NCI-H774 (cell line): ENCODE measurements at regions not wholly inside any gene's neighbourhood (a gene's known extent, or its start where the extent isn't known, plus 50 kb on each side); places are given as distances from the start of the nearest gene placed in this dataset.

Experiments used
- DNase-seq: peaks from one replicate; lab custom pipeline; 2025; lab: John Stamatoyannopoulos, UW

GRCh38 chr2:65686928-65687521, 254.6 kb upstream of the SPRED2 start:
- DNase-seq = peak; percentile 3

GRCh38 chr2:65681503-65681902, 249.1 kb upstream of the SPRED2 start:
- DNase-seq = no peak

GRCh38 chr2:65678779-65679391, 246.5 kb upstream of the SPRED2 start:
- DNase-seq = no peak

- DNase-seq = no peak
These were observed 243.0 kb upstream of the SPRED2 start for GRCh38 chr2:65675350-65675749.

- no peak for DNase-seq
These were observed 239.4 kb upstream of the SPRED2 start for GRCh38 chr2:65671670-65672242.

GRCh38 chr2:65669574-65669973, 237.2 kb upstream of the SPRED2 start:
- no peak for DNase-seq

- no peak for DNase-seq
These were observed 236.3 kb upstream of the SPRED2 start for GRCh38 chr2:65668744-65669143.

- DNase-seq = no peak
These were observed 233.8 kb upstream of the SPRED2 start for GRCh38 chr2:65666156-65666725.

- DNase-seq = no peak
These were observed 232.5 kb upstream of the SPRED2 start for GRCh38 chr2:65664931-65665330.

GRCh38 chr2:65663831-65664407, 231.5 kb upstream of the SPRED2 start:
- no peak for DNase-seq

- no peak for DNase-seq
These were observed 230.4 kb upstream of the SPRED2 start for GRCh38 chr2:65662654-65663432.

GRCh38 chr2:65661980-65662653, 229.7 kb upstream of the SPRED2 start:
- no peak for DNase-seq

GRCh38 chr2:65660340-65660739, 227.9 kb upstream of the SPRED2 start:
- no peak for DNase-seq

- DNase-seq = no peak
These were observed 226.5 kb upstream of the SPRED2 start for GRCh38 chr2:65658881-65659280.

GRCh38 chr2:65658266-65658665, 225.9 kb upstream of the SPRED2 start:
- no peak for DNase-seq

GRCh38 chr2:65656160-65656718, 223.8 kb upstream of the SPRED2 start:
- no peak for DNase-seq

- DNase-seq = no peak
These were observed 222.6 kb upstream of the SPRED2 start for GRCh38 chr2:65655000-65655399.

- no peak for DNase-seq
These were observed 222.1 kb upstream of the SPRED2 start for GRCh38 chr2:65654496-65654895.

GRCh38 chr2:65652066-65652465, 219.7 kb upstream of the SPRED2 start:
- DNase-seq = no peak

- DNase-seq = no peak
These were observed 217.6 kb upstream of the SPRED2 start for GRCh38 chr2:65649811-65650589.
